ENCODE measurements at regions not wholly inside any gene's neighbourhood (a gene's known extent, or its start where the extent isn't known, plus 50 kb on each side); places are given as distances from the start of the nearest gene placed in this dataset.

- no peak for DNase-seq
Measured at GRCh38 chr3:140748-141330, 55.7 kb upstream of the CHL1 start.
